A673 (cell line): ENCODE measurements at regions not wholly inside any gene's neighbourhood (a gene's known extent, or its start where the extent isn't known, plus 50 kb on each side); places are given as distances from the start of the nearest gene placed in this dataset.
"Not testable (repeated sequence)": the region's sequence is repeated elsewhere in the genome, so short reads cannot be mapped to it uniquely, and the experiment has no call there.

ENCODE experiments used
- BruUV-seq: library from RNA; stranded (reverse); fragments of 400-500 nt; replicated peaks from 2 replicates; lab custom pipeline; 2021; lab: Mats Ljungman, UMichigan
- CTCF ChIA-PET: fragments of 300-600 bp; sonication (Branson Sonifier 250); formaldehyde crosslinking; loops from one replicate; lab custom pipeline; 2022; ENCODE audit warnings: antibody characterized with exemption; lab: Charles Lee
- POLR2A ChIA-PET: fragments of 300-600 bp; sonication (Branson Sonifier 250); formaldehyde crosslinking; loops from one replicate; lab custom pipeline; 2022; ENCODE audit warnings: antibody characterized with exemption; ENCODE audit not compliant: low non-redundant PET; lab: Charles Lee
- DNase-seq: peaks from one replicate; pipeline ENCODE4 v3.0.0-alpha.2; 2015; ENCODE audit warnings: low spot score
- H3K27ac ChIP-seq: fragments of 200-600 bp; sonication (generic); 2 replicates; pipeline ENCODE4 v1.5.1; 2016; ENCODE audit warnings: mixed run types, low read depth, mild to moderate bottlenecking, mixed read lengths, antibody characterized with exemption, low read length; ENCODE audit not compliant: poor library complexity, severe bottlenecking
- H3K27me3 ChIP-seq: fragments of 200-600 bp; sonication (generic); replicated peaks from 2 replicates; pipeline ENCODE4 v1.6.1; 2017; ENCODE audit warnings: mixed run types, low read depth, mild to moderate bottlenecking, mixed read lengths, antibody characterized with exemption, low read length; ENCODE audit not compliant: insufficient read depth, poor library complexity
- H3K36me3 ChIP-seq: fragments of 200-600 bp; sonication (generic); 2 replicates; pipeline ENCODE4 v1.6.1; 2016; ENCODE audit warnings: mixed run types, mild to moderate bottlenecking, mixed read lengths, antibody characterized with exemption, low read length; ENCODE audit not compliant: insufficient read depth, poor library complexity, severe bottlenecking
- H3K4me1 ChIP-seq: fragments of 200-600 bp; sonication (generic); 2 replicates; pipeline ENCODE4 v1.6.1; 2017; ENCODE audit warnings: mixed run types, mild to moderate bottlenecking, mixed read lengths, antibody characterized with exemption, low read length; ENCODE audit not compliant: insufficient read depth, poor library complexity, severe bottlenecking
- H3K4me3 ChIP-seq: fragments of 200-600 bp; sonication (generic); 2 replicates; pipeline ENCODE4 v1.5.1; 2016; ENCODE audit warnings: low read depth, mixed run types, mild to moderate bottlenecking, mixed read lengths, low read length; ENCODE audit not compliant: poor library complexity, severe bottlenecking
- H3K9me3 ChIP-seq: fragments of 200-600 bp; sonication (generic); 2 replicates; pipeline ENCODE4 v1.6.1; 2016; ENCODE audit warnings: mixed run types, low read depth, mild to moderate bottlenecking, mixed read lengths, antibody characterized with exemption, low read length; ENCODE audit not compliant: poor library complexity, severe bottlenecking
- EZH2 ChIP-seq: fragments of 200-600 bp; sonication (generic); IDR thresholded peaks from 2 replicates; pipeline ENCODE4 v1.6.1; 2017; ENCODE audit warnings: borderline replicate concordance, low read depth, mild to moderate bottlenecking, mixed read lengths, antibody characterized with exemption, low read length; ENCODE audit not compliant: poor library complexity, severe bottlenecking
- intact Hi-C: fragments of 100-400 bp; cut with micrococcal nuclease; formaldehyde crosslinking; loops from one replicate; pipeline ENCODE4 v1.10.0; 2022; ENCODE audit not compliant: unreplicated experiment
- TF ChIP-seq, protein P1 (sequence below): fragments of 300-800, 200-600 bp; sonication (generic); conservative IDR thresholded peaks from 2 replicates; pipeline ENCODE4 v1.5.1; 2017; ENCODE audit warnings: low read depth, mild to moderate bottlenecking, antibody characterized with exemption, low read length, moderate library complexity, mixed read lengths

DNA sequence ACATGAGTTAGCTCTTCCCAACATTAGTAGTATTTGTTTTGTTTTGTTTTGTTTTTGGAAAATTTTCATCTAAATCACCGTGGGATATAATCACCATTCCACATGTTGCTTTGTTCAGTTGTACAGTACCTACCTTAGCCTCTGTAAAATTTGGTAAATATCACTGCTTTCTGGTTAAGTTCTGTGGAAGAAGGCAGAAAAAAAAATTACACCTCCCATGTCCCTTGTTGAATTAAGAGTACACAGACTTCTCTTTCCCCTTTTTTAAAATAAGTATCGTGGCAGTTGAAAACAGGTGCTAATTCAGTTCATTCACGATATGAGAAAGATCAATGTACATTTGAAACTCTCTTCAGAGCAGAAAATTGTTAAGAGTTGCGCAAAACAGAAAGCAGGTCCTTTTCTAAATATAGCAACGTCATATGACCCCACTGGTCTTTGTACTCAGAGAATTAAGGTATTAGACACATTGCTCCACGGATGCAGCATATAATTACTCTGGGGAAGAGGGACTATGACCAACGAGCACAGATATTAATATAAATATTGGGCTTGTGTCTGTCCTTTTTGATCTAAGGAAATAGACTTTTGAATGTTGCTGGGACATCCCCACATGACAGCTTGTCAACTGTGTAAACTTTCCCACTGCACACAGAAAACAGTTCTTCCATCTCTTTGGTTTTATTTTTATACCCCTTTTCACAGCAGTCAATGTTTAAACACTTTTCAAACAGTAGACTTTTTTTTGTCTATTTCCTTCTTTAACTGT lies 58.6 kb upstream of the ZNF217 start:
- POLR2A ChIA-PET, result no interaction called here
- no TSS peak for BruUV-seq
- Histone ChIP-seq H3K9me3 (no peaks in the 10 kb centered on the region), H3K36me3 (no peaks in the 10 kb centered on the region), H3K4me3 (no peak overlapping the region), H3K27me3 (no peaks in the 10 kb centered on the region), H3K27ac (peak overlapping the region; percentile 4), H3K4me1 (peaks cover 39% of the 10 kb centered on the region)
- CTCF ChIA-PET, result no interaction called here
- intact Hi-C loops, result no loop called here
- no peak for DNase-seq
- TF ChIP-seq, protein P1, sequence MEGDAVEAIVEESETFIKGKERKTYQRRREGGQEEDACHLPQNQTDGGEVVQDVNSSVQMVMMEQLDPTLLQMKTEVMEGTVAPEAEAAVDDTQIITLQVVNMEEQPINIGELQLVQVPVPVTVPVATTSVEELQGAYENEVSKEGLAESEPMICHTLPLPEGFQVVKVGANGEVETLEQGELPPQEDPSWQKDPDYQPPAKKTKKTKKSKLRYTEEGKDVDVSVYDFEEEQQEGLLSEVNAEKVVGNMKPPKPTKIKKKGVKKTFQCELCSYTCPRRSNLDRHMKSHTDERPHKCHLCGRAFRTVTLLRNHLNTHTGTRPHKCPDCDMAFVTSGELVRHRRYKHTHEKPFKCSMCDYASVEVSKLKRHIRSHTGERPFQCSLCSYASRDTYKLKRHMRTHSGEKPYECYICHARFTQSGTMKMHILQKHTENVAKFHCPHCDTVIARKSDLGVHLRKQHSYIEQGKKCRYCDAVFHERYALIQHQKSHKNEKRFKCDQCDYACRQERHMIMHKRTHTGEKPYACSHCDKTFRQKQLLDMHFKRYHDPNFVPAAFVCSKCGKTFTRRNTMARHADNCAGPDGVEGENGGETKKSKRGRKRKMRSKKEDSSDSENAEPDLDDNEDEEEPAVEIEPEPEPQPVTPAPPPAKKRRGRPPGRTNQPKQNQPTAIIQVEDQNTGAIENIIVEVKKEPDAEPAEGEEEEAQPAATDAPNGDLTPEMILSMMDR, result no peak
- no peak for TF ChIP-seq EZH2

DNA sequence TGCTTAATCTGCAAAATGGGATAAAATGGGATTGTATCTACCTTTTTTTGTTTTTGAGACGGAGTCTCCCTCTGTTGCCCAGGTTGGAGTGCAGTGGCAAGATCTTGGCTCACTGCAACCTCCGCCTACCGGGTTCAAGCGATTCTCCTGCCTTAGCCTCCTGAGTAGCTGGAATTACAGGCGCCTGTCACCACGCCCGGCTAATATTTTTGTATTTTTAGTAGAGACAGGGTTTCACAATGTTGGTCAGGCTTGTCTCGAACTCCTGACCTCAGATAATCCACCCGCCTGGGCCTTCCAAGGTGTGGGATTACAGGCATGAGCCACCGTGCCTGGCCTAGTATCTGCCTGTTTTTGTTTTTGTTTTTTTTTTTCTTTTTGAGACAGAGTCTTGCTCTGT lies 55.9 kb upstream of the ZNF217 start:
- BruUV-seq, CTCF ChIA-PET, H3K9me3 ChIP-seq, intact Hi-C loops, H3K4me3 ChIP-seq, POLR2A ChIA-PET, H3K27me3 ChIP-seq, H3K36me3 ChIP-seq, H3K27ac ChIP-seq, DNase-seq: not testable (repeated sequence)
- H3K4me1 ChIP-seq, result peaks cover 15% of the 10 kb centered on the region

DNA sequence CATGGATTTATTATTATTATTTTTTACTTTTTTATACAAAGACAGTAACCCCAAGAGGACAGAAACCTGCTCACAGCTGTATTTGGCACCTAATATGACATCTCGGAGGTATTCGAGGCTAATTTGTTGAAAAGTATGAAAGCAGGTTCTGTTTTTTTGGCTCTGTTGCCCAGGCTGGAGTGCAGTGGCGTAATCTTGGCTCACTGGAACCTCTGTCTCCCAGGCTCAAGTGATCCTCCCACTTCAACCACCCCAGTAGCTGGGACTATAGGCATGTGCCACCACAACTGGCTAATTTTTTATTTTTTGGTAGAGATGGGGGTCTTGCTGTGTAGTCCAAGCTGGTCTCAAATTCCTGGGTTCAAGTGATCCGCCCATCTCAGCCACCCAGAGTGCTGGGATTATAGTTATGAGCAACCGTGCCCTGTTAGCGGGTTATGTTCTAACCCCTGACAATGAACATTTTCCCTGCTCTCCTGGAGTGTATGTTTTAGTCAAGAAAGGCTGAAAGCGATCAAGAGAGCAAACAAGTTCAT lies 53.7 kb upstream of the ZNF217 start:
- no TSS peak for BruUV-seq
- POLR2A ChIA-PET, result no interaction called here
- Histone ChIP-seq H3K27ac (no peak overlapping the region), H3K4me3 (no peak overlapping the region), H3K36me3 (no peaks in the 10 kb centered on the region), H3K27me3 (no peaks in the 10 kb centered on the region), H3K4me1 (peaks cover 14% of the 10 kb centered on the region), H3K9me3 (no peaks in the 10 kb centered on the region)
- DNase-seq, result no peak
- intact Hi-C loops, result no loop called here
- TF ChIP-seq, protein P1, result no peak
- no peak for TF ChIP-seq EZH2
- CTCF ChIA-PET, result no interaction called here

DNA sequence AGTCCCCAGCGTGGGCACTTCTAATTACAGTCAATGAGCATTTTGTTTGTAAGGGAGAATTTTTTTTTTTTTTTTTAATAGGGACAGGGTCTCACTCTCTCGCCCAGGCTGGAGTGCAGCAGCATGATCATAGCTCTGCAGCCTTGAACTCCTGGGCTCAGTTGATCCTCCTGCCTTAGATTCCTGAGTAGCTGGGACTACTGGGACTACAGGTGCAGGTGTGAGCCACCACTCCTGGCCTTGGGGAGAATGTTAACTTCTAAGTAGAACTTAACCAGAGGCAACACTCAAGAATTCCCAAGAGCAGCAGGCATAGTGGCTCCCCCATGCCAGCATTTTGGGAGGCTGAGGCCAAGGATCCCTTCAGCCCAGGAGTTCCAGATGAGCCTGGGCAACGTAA lies 52.9 kb upstream of the ZNF217 start:
- no peaks in the 10 kb centered on the region for H3K36me3 ChIP-seq
- no peak for DNase-seq
- no peaks in the 10 kb centered on the region for H3K27me3 ChIP-seq
- BruUV-seq, result no TSS peak
- H3K4me1 ChIP-seq, result peaks cover 10% of the 10 kb centered on the region
- TF ChIP-seq, protein P1, result no peak
- TF ChIP-seq EZH2, result no peak
- H3K9me3 ChIP-seq, result no peaks in the 10 kb centered on the region
- no peak overlapping the region for H3K4me3 ChIP-seq
- intact Hi-C loops, result no loop called here
- no peak overlapping the region for H3K27ac ChIP-seq
- ChIA-PET POLR2A (no interaction called here), CTCF (no interaction called here)
